Spleen (tissue), 11 donors: ENCODE measurements at regions not wholly inside any gene's neighbourhood (a gene's known extent, or its start where the extent isn't known, plus 50 kb on each side); places are given as distances from the start of the nearest gene placed in this dataset.

ENCODE experiments used
- DNase-seq: peaks from one replicate; pipeline ENCODE4 v3.0.0-alpha.2; 2020
- H3K27ac ChIP-seq, 8 donors: fragments of 200-600 bp; sonication (generic) in 7 of 8; 1 replicate in 4 of 8; 2 replicates in 4 of 8; pipeline versions ENCODE4 v1.5.0 to v1.8.0; 2016 to 2021; ENCODE audit warnings: inconsistent platforms in 4 of 8, mild to moderate bottlenecking in 4 of 8, moderate library complexity in 1 of 8
- H3K27me3 ChIP-seq, 7 donors: fragments of 200-600 bp; sonication (generic) in 6 of 7; replicated peaks in 1 of 7; 1 replicate in 4 of 7; 2 replicates in 3 of 7; pipeline versions ENCODE4 v1.5.0 to v1.8.0; 2016 to 2021; ENCODE audit warnings: inconsistent platforms in 3 of 7, mild to moderate bottlenecking in 1 of 7
- H3K36me3 ChIP-seq, 6 donors: fragments of 200-600 bp; sonication (generic) in 5 of 6; 1 replicate in 4 of 6; 2 replicates in 2 of 6; pipeline versions ENCODE4 v1.5.0 to v1.8.0; 2016 to 2021; ENCODE audit warnings: inconsistent platforms in 2 of 6
- H3K4me1 ChIP-seq, 6 donors: fragments of 200-600 bp; sonication (generic) in 5 of 6; 1 replicate in 3 of 6; 2 replicates in 3 of 6; pipeline versions ENCODE4 v1.5.0 to v1.8.0; 2016 to 2021; ENCODE audit warnings: inconsistent platforms in 3 of 6
- H3K4me3 ChIP-seq, 8 donors: fragments of 200-600 bp; sonication (generic) in 7 of 8; 1 replicate in 4 of 8; 2 replicates in 4 of 8; pipeline versions ENCODE4 v1.5.0 to v1.8.0; 2016 to 2021; ENCODE audit warnings: inconsistent platforms in 4 of 8, mild to moderate bottlenecking in 4 of 8, moderate library complexity in 2 of 8
- H3K9me3 ChIP-seq, 8 donors: fragments of 200-600 bp; sonication (generic) in 7 of 8; 1 replicate in 4 of 8; 2 replicates in 4 of 8; pipeline versions ENCODE4 v1.5.0 to v1.8.0; 2016 to 2021; ENCODE audit warnings: inconsistent platforms in 4 of 8
- POLR2A ChIP-seq, 3 donors: fragments of 450-650 bp; IDR thresholded peaks; one replicate each; pipeline ENCODE4 v1.5.1; 2017; ENCODE audit warnings: antibody characterized with exemption in 3 of 3, mild to moderate bottlenecking in 1 of 3
- POLR2AphosphoS5 ChIP-seq, 3 donors: sonication (generic); formaldehyde crosslinking; IDR thresholded peaks; one replicate each; pipeline ENCODE4 v1.5.1; 2017; ENCODE audit warnings: antibody characterized with exemption in 3 of 3
- whole genome bisulfite sequencing, 5 donors: extraction: QIAGEN DNeasy Blood & Tissue Kit in 3 of 5; methylation state at CpG; one replicate each; pipeline versions ENCODE4 v1.1.5 to v1.1.7; 2013 to 2018; 5-methylcytosine and 5-hydroxymethylcytosine counted together
- intact Hi-C: fragments of 100-400 bp; cut with DNase I; formaldehyde crosslinking; loops from one replicate; pipeline ENCODE4 v1.15.0; 2023; ENCODE audit warnings: low total_unique reads
- TF ChIP-seq, protein P1 (sequence below), 11 experiments: fragments of 200-600 bp in 7 of 11; fragments of 450-650 bp in 4 of 11; sonication (generic) in 4 of 11; IDR thresholded peaks in 8 of 11; conservative IDR thresholded peaks in 3 of 11; 1 replicate in 7 of 11; 2 replicates in 4 of 11; pipeline versions ENCODE4 v1.4.0 to v1.8.0; 2016 to 2021; ENCODE audit warnings: antibody characterized with exemption in 11 of 11, inconsistent platforms in 4 of 11, mild to moderate bottlenecking in 1 of 11
- donor health status: healthy with polysubstance abuse.
- donor health status: DM: no; HTN: no; CAD: no; lungs with moderate emphysema.
- donor health status: DM: no; HTN: no; CAD: no.
- donor health status: Bipolar disorder and iron deficiency.
- donor health status: healthy.
- donor health status: DM: no; HTN: no; CAD: no.
- donor health status: DM: yes; HTN: yes; CAD: no.

GRCh38 chr16:86359571-86359970 lies 150.8 kb upstream of the FOXF1 start:
- Histone ChIP-seq H3K4me1 (no peaks in the 10 kb centered on the region), H3K4me3 (no peak overlapping the region), H3K36me3 (no peaks in the 10 kb centered on the region), H3K27me3 (peaks cover 0 to 91% (median 0%) of the 10 kb centered on the region in 7 donors), H3K27ac (no peak overlapping the region), H3K9me3 (peaks cover 0 to 19% (median 11%) of the 10 kb centered on the region in 8 donors)
- intact Hi-C loops, result no loop called here
- no peak for TF ChIP-seq POLR2A (IDR thresholded peaks at IDR 0.05)
- TF ChIP-seq, protein P1, sequence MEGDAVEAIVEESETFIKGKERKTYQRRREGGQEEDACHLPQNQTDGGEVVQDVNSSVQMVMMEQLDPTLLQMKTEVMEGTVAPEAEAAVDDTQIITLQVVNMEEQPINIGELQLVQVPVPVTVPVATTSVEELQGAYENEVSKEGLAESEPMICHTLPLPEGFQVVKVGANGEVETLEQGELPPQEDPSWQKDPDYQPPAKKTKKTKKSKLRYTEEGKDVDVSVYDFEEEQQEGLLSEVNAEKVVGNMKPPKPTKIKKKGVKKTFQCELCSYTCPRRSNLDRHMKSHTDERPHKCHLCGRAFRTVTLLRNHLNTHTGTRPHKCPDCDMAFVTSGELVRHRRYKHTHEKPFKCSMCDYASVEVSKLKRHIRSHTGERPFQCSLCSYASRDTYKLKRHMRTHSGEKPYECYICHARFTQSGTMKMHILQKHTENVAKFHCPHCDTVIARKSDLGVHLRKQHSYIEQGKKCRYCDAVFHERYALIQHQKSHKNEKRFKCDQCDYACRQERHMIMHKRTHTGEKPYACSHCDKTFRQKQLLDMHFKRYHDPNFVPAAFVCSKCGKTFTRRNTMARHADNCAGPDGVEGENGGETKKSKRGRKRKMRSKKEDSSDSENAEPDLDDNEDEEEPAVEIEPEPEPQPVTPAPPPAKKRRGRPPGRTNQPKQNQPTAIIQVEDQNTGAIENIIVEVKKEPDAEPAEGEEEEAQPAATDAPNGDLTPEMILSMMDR (IDR thresholded peaks at IDR 0.05 in 8 of 11, conservative IDR thresholded peaks at IDR 0.05 in 3 of 11), result no peak
- no peak for TF ChIP-seq POLR2AphosphoS5 (IDR thresholded peaks at IDR 0.05)
- peak; percentile 4 for DNase-seq
- 52 to 68% (median 60%) methylated on average over 5 of the region's 5 CpGs for WGBS, 5 donors

DNA sequence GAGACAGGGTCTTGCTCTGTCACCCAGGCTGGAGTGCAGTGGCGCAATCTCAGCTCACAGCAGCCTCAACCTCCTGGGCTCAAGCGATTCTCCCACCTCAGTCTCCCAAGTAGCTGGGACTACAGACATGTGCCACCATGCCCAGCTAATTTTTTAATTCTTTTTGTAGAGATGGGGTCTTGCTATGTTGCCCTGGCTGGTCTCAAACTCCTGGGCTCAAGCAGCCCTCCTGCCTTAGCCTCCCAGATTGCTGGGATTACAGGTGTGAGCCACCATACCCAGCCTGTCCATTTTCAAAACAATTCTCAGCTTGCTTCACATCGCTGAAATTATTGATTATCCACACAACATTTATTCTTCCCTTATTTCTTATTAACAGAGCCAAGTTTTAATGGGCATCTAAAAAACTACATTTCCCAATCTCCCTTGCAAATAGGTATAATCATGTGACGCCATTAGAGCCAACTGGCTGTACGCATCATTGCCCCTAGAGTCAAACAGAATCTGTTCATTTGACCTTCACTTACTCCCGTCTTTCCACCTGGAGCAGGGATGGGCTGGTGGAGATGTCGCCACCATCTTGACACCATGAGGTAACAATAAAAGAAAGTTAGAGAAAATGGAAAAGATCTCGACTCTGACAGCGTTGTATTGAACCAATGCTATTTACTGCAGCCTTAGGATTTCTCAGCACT lies 148.0 kb upstream of the FOXF1 start:
- TF ChIP-seq, protein P1 (IDR thresholded peaks at IDR 0.05 in 8 of 11, conservative IDR thresholded peaks at IDR 0.05 in 3 of 11), result no peak
- TF ChIP-seq POLR2AphosphoS5 (IDR thresholded peaks at IDR 0.05), result no peak
- TF ChIP-seq POLR2A (IDR thresholded peaks at IDR 0.05), result no peak
- intact Hi-C loops, result no loop called here
- no peak for DNase-seq
- Histone ChIP-seq H3K27me3 (peaks cover 0 to 80% (median 0%) of the 10 kb centered on the region in 7 donors), H3K27ac (no peak overlapping the region), H3K4me3 (no peak overlapping the region), H3K36me3 (no peaks in the 10 kb centered on the region), H3K9me3 (no peaks in the 10 kb centered on the region), H3K4me1 (no peaks in the 10 kb centered on the region)
- 75 to 89% (median 83%) methylated on average over 9 of the region's 9 CpGs for WGBS, 5 donors

GRCh38 chr16:86363057-86363490 lies 147.3 kb upstream of the FOXF1 start:
- DNase-seq, result no peak
- H3K4me1 ChIP-seq, result no peaks in the 10 kb centered on the region
- 37 to 55% (median 44%) methylated on average over 4 of the region's 4 CpGs for WGBS, 5 donors

More at GRCh38 chr16:86363057-86363490, 147.3 kb upstream of the FOXF1 start:
- no peaks in the 10 kb centered on the region for H3K9me3 ChIP-seq
- H3K4me3 ChIP-seq, result no peak overlapping the region
- no peak overlapping the region for H3K27ac ChIP-seq
- no peak for TF ChIP-seq POLR2A (IDR thresholded peaks at IDR 0.05)
- TF ChIP-seq, protein P1 (IDR thresholded peaks at IDR 0.05 in 8 of 11, conservative IDR thresholded peaks at IDR 0.05 in 3 of 11), result no peak
- intact Hi-C loops, result no loop called here
- H3K27me3 ChIP-seq, result peaks cover 0 to 80% (median 0%) of the 10 kb centered on the region in 7 donors
- no peaks in the 10 kb centered on the region for H3K36me3 ChIP-seq
